ENCODE measurements at regions not wholly inside any gene's neighbourhood (a gene's known extent, or its start where the extent isn't known, plus 50 kb on each side); places are given as distances from the start of the nearest gene placed in this dataset.

GRCh38 chr12:87096082-87096585, 839.9 kb upstream of the MGAT4C start:
- ChIA-PET CTCF (no interaction called here), POLR2A (no interaction called here)
- intact Hi-C loops (cut with micrococcal nuclease), result no loop called here
- no CpG with 5 or more reads among the region's 4 CpGs for WGBS (ENCODE audit: insufficient coverage)
- Histone ChIP-seq H3K36me3 (replicated peaks in 1 of 2; ENCODE audit: control extremely low read depth in 1 of 2, control insufficient read depth in 1 of 2, extremely low read depth in 1 of 2, insufficient read depth in 2 of 2, low read length in 1 of 2) (no peaks in the 10 kb centered on the region), H3K79me2 (ENCODE audit: control insufficient read depth, insufficient read depth, low read length) (no peaks in the 10 kb centered on the region), H3K4me2 (replicated peaks; ENCODE audit: low read depth, low read length, poor library complexity, severe bottlenecking) (no peak overlapping the region), H2AFZ (ENCODE audit: insufficient read depth, low read depth, low read length, poor library complexity, severe bottlenecking) (no peak overlapping the region), H3K4me3 (ENCODE audit: control extremely low read depth in 1 of 5, extremely low read depth in 1 of 5, insufficient read depth in 1 of 5, low read depth in 2 of 5, low read length in 4 of 5) (no peak overlapping the region), H3K27ac (ENCODE audit: low read length in 2 of 2) (no peak overlapping the region), H3K27me3 (replicated peaks in 1 of 4; ENCODE audit: control extremely low read depth in 1 of 4, control insufficient read depth in 3 of 4, insufficient read depth in 4 of 4, low read length in 3 of 4) (no peaks in the 10 kb centered on the region), H4K20me1 (ENCODE audit: control insufficient read depth, insufficient read depth, low read length, poor library complexity, severe bottlenecking) (no peaks in the 10 kb centered on the region), H3K9me3 (ENCODE audit: control extremely low read depth in 1 of 3, control insufficient read depth in 2 of 3, insufficient read depth in 1 of 3, low read length in 2 of 3) (no peaks in the 10 kb centered on the region), H3K4me1 (ENCODE audit: control insufficient read depth in 2 of 2, insufficient read depth in 2 of 2, low read length in 2 of 2) (no peaks in the 10 kb centered on the region), H3K9ac (ENCODE audit: low read length) (no peak overlapping the region)
- Mint-ChIP-seq H3K9me3 (ENCODE audit: insufficient read depth) (no peaks in the 10 kb centered on the region), H3K4me1 (no peaks in the 10 kb centered on the region), H3K27ac (no peak overlapping the region), H3K4me3 (no peak overlapping the region), H3K27me3 (no peaks in the 10 kb centered on the region)
- ATAC-seq (ENCODE audit: low read depth) (no peak), DNase-seq (no peak)
- TF ChIP-seq CTCF (IDR thresholded peaks at IDR 0.05) (no peak), EZH2 (IDR thresholded peaks at IDR 0.05; ENCODE audit: borderline replicate concordance, insufficient read depth, low read depth, low read length, poor library complexity, severe bottlenecking) (no peak)

- Mint-ChIP-seq H3K27ac (no peak overlapping the region), H3K4me1 (no peaks in the 10 kb centered on the region), H3K27me3 (no peaks in the 10 kb centered on the region), H3K9me3 (ENCODE audit: insufficient read depth) (no peaks in the 10 kb centered on the region), H3K4me3 (no peak overlapping the region)
- ATAC-seq (ENCODE audit: low read depth) (no peak), DNase-seq (no peak)
- Histone ChIP-seq H3K4me1 (ENCODE audit: control insufficient read depth in 2 of 2, insufficient read depth in 2 of 2, low read length in 2 of 2) (no peaks in the 10 kb centered on the region), H3K4me2 (replicated peaks; ENCODE audit: low read depth, low read length, poor library complexity, severe bottlenecking) (no peak overlapping the region), H3K4me3 (ENCODE audit: control extremely low read depth in 1 of 5, extremely low read depth in 1 of 5, insufficient read depth in 1 of 5, low read depth in 2 of 5, low read length in 4 of 5) (no peak overlapping the region), H2AFZ (ENCODE audit: insufficient read depth, low read depth, low read length, poor library complexity, severe bottlenecking) (no peak overlapping the region), H3K27me3 (replicated peaks in 1 of 4; ENCODE audit: control extremely low read depth in 1 of 4, control insufficient read depth in 3 of 4, insufficient read depth in 4 of 4, low read length in 3 of 4) (no peaks in the 10 kb centered on the region), H3K36me3 (replicated peaks in 1 of 2; ENCODE audit: control extremely low read depth in 1 of 2, control insufficient read depth in 1 of 2, extremely low read depth in 1 of 2, insufficient read depth in 2 of 2, low read length in 1 of 2) (no peaks in the 10 kb centered on the region), H3K79me2 (ENCODE audit: control insufficient read depth, insufficient read depth, low read length) (no peaks in the 10 kb centered on the region), H4K20me1 (ENCODE audit: control insufficient read depth, insufficient read depth, low read length, poor library complexity, severe bottlenecking) (no peaks in the 10 kb centered on the region), H3K27ac (ENCODE audit: low read length in 2 of 2) (no peak overlapping the region), H3K9me3 (ENCODE audit: control extremely low read depth in 1 of 3, control insufficient read depth in 2 of 3, insufficient read depth in 1 of 3, low read length in 2 of 3) (no peaks in the 10 kb centered on the region), H3K9ac (ENCODE audit: low read length) (no peak overlapping the region)
- POLR2A ChIA-PET, result no interaction called here
- intact Hi-C loops (cut with micrococcal nuclease), result no loop called here
- no peak for TF ChIP-seq CTCF (IDR thresholded peaks at IDR 0.05)
- no peak for TF ChIP-seq EZH2 (IDR thresholded peaks at IDR 0.05; ENCODE audit: borderline replicate concordance, insufficient read depth, low read depth, low read length, poor library complexity, severe bottlenecking)
- WGBS (ENCODE audit: insufficient coverage), result no CpG with 5 or more reads among the region's 3 CpGs
- CTCF ChIA-PET, result no interaction called here
Observed at GRCh38 chr12:87094356-87094755, 838.2 kb upstream of the MGAT4C start.

Measured in B cell (primary cell).